ENCODE measurements at regions not wholly inside any gene's neighbourhood (a gene's known extent, or its start where the extent isn't known, plus 50 kb on each side); places are given as distances from the start of the nearest gene placed in this dataset.

DNA sequence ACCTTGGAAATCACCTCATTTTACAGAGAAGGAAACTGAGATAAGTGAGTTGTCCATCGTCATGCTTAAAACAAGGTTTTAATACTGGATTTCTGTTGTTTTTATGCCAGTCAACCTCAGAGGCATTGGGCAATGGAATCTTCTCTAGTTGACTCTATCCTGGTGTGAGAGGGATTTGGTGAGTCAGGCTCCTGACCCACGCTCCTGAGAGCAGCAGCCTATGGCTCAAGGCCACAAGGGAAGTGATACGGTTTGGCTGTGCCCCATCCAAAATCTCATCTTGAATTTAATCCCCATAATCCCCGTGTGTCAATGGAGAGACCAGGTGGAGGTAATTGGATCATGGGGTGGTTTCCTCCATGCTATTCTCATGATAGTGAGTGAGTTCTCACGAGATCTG, 90.1 kb downstream of the TLR5 start:
- H3K27me3 Mint-ChIP-seq, result no peaks in the 10 kb centered on the region
- TF ChIP-seq CTCF (conservative IDR thresholded peaks at IDR 0.05), result no peak
- peaks cover 6% of the 10 kb centered on the region for H3K9me3 Mint-ChIP-seq
- no peaks in the 10 kb centered on the region for H3K4me1 Mint-ChIP-seq (ENCODE audit: unreplicated experiment)
- DNase-seq (ENCODE audit: extremely low spot score, unreplicated experiment), result no peak
- no peak overlapping the region for H3K4me3 Mint-ChIP-seq
- no peaks in the 10 kb centered on the region for H3K36me3 Mint-ChIP-seq
- H3K27ac Mint-ChIP-seq, result no peak overlapping the region

GRCh38 chr1:223056802-223057201, 86.2 kb downstream of the TLR5 start:
- Mint-ChIP-seq H3K4me3 (no peak overlapping the region), H3K27ac (no peak overlapping the region), H3K9me3 (no peaks in the 10 kb centered on the region), H3K27me3 (no peaks in the 10 kb centered on the region), H3K36me3 (no peaks in the 10 kb centered on the region), H3K4me1 (ENCODE audit: unreplicated experiment) (no peaks in the 10 kb centered on the region)
- no peak for DNase-seq (ENCODE audit: extremely low spot score, unreplicated experiment)
- TF ChIP-seq CTCF (conservative IDR thresholded peaks at IDR 0.05), result no peak

DNA sequence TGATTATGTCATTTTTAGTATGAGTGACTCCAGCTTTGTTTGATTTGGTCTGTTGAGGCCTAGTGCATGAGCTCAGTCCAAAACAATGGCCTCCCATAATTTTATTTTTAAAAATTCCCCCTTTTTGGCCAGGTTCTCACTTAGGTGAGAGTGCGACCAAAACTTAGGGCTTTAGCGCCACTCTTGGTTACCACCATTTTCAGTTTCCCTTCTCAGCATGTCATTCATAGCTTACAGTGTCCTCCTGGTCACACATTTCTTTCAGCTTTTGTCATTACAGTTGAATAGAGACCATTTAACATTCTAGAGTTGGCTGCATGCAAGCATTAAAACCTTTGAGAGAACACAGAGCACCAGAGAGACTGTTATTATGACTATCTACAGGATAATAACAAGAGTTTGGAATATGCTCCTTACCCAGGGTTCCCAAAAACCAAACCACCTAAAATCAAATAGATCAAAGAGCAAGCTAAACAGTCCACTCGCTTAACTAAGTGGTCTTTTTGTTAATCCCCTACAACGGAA, 85.4 kb downstream of the TLR5 start:
- Mint-ChIP-seq H3K36me3 (no peaks in the 10 kb centered on the region), H3K4me1 (ENCODE audit: unreplicated experiment) (no peaks in the 10 kb centered on the region), H3K27me3 (peaks cover 2% of the 10 kb centered on the region), H3K9me3 (no peaks in the 10 kb centered on the region), H3K4me3 (no peak overlapping the region), H3K27ac (no peak overlapping the region)
- DNase-seq (ENCODE audit: extremely low spot score, unreplicated experiment), result no peak
- no peak for TF ChIP-seq CTCF (conservative IDR thresholded peaks at IDR 0.05)

All from type B pancreatic cell (in vitro differentiated cells).